ENCODE measurements at regions not wholly inside any gene's neighbourhood (a gene's known extent, or its start where the extent isn't known, plus 50 kb on each side); places are given as distances from the start of the nearest gene placed in this dataset.

DNA sequence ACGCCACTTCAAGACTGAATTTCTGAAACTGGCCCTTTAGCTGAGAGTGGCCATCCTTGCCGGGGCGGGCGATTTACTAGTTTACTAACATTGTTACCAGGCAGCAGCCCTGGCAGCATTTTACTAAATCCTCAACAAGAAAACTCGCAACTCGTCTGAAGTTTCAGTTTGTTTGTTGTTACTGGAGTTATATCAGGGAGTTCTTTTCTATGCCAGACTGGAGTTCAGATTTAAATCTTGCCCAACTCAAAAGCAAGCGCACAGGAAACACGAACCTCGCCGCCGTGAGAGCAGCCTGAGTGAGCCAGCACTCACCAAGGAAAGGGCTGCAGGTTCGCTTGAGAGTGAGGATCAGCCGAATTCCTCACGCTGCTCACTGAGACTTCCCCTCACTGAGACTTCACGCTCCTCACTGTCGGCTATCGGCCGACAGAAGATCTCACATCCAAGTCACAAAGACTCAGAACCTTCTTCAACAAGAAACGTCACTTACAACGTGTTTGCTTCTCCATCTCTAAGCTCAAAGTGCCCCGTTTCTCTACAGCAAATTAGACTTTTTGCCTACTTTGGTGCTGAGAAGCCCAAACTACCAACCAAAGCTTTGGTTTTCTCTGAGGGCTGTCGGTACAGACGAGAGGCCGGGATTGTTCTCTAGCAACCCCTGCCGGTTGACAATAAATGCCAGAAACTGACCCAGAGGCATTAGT is 78.9 kb downstream of the OLIG3 start:
- Histone ChIP-seq H3K4me1 (ENCODE audit: control insufficient read depth, insufficient read depth, low read length) (peaks cover 3% of the 10 kb centered on the region), H3K9ac (ENCODE audit: low read depth, low read length) (peak overlapping the region; percentile 52), H3K36me3 (ENCODE audit: insufficient read depth, low read length) (no peaks in the 10 kb centered on the region), H3K27me3 (ENCODE audit: control insufficient read depth, insufficient read depth, low read length) (peaks cover 25% of the 10 kb centered on the region), H3K4me3 (ENCODE audit: low read length) (peak overlapping the region; percentile 71), H3K4me2 (ENCODE audit: low read length) (peak overlapping the region; percentile 94), H3K9me3 (replicated peaks; ENCODE audit: low read length) (no peaks in the 10 kb centered on the region)

DNA sequence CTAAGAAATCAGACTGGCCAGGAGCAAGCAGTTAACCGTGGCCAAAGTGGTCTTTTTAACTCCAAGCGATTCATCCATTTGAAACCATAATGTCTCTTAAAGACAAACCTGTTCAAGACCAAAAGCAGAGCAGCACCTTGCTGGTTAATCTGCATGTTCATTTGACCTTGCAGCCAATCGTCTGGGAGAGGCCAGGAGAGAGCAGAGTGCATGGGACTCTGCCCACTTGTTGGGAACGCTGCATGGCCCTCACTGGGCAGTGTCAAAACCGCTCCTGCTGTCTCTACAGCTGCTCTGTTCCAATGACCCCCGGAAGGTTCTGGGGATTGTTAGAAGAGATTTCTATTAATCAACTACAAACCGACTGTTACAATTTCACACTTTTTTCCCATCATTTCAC is 79.6 kb downstream of the OLIG3 start:
- Histone ChIP-seq H3K9ac (ENCODE audit: low read depth, low read length) (peak overlapping the region; percentile 52), H3K36me3 (ENCODE audit: insufficient read depth, low read length) (no peaks in the 10 kb centered on the region), H3K4me1 (ENCODE audit: control insufficient read depth, insufficient read depth, low read length) (peaks cover 3% of the 10 kb centered on the region), H3K4me3 (ENCODE audit: low read length) (peak overlapping the region; percentile 71), H3K9me3 (replicated peaks; ENCODE audit: low read length) (no peaks in the 10 kb centered on the region), H3K4me2 (ENCODE audit: low read length) (peak overlapping the region; percentile 94), H3K27me3 (ENCODE audit: control insufficient read depth, insufficient read depth, low read length) (peaks cover 26% of the 10 kb centered on the region)

DNA sequence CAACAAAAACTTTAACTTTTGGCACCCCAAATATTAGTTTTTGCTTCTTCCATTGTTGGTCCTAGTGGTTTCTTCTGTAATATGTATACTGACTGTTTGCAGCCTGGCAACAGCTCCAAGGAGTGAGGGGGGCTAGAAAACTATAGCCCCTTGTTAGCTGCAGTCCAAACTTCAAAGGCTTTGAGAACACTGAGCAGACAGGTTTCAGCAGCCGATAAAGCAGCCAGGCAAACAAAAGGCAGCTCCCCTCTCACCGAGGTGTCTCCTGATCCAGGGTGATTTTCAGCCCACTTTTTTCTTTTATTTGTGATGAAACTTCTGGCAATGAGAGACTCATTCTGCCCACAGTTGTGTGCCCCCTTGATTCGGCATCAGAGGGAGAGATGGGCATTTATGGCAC is 80.7 kb downstream of the OLIG3 start:
- H3K9me3 ChIP-seq (replicated peaks; ENCODE audit: low read length): no peaks in the 10 kb centered on the region
- no peak overlapping the region for H3K4me2 ChIP-seq (ENCODE audit: low read length)
- no peaks in the 10 kb centered on the region for H3K36me3 ChIP-seq (ENCODE audit: insufficient read depth, low read length)
- no peak overlapping the region for H3K9ac ChIP-seq (ENCODE audit: low read depth, low read length)
- H3K4me3 ChIP-seq (ENCODE audit: low read length): no peak overlapping the region
- peaks cover 28% of the 10 kb centered on the region for H3K27me3 ChIP-seq (ENCODE audit: control insufficient read depth, insufficient read depth, low read length)
- peaks cover 3% of the 10 kb centered on the region for H3K4me1 ChIP-seq (ENCODE audit: control insufficient read depth, insufficient read depth, low read length)

DNA sequence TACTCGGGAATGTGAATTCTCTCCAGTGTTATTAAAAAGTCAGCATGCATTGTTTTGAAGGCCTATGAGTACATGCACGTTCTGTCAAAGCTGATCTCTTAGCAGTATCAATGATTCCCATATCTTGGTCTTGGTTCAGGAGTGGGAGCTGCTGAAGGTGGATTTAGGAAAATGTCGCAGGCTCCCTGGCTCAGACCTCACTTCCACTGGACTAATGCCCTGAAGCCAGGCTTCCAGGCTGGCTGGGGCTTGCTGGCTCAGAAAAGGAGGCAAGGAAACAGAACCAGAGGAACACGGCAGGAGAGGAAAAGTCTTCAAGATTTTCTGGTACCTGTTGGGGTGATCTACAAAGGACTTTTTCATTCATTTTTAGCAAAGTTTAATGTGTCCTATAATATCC is 81.6 kb downstream of the OLIG3 start:
- Histone ChIP-seq H3K9ac (ENCODE audit: low read depth, low read length) (no peak overlapping the region), H3K4me1 (ENCODE audit: control insufficient read depth, insufficient read depth, low read length) (peaks cover 3% of the 10 kb centered on the region), H3K4me3 (ENCODE audit: low read length) (no peak overlapping the region), H3K9me3 (replicated peaks; ENCODE audit: low read length) (no peaks in the 10 kb centered on the region), H3K36me3 (ENCODE audit: insufficient read depth, low read length) (no peaks in the 10 kb centered on the region), H3K27me3 (ENCODE audit: control insufficient read depth, insufficient read depth, low read length) (peaks cover 28% of the 10 kb centered on the region), H3K4me2 (ENCODE audit: low read length) (no peak overlapping the region)

DNA sequence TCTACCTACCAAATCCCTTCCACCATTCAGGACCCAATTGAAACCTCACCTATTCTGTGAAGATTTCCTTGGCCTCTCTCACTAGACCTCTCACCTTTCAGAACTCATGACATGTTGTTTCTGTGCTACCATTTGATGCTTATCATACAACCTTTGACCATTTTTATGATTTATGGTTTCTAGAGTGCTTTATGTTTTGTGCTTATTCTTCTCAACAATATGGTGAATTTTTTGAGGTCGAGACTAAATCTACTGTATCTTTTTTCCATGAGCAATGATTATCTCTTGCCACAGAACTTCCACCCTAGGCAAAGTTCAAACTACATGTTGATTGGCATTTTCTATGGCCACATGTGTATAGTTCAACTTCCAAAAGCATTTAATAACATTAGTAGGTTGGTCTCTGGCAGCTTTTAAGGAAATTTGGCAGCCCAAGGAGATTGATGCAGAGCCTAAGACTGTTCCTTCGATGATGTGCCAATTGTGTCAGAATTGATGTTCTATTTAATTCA is 84.9 kb downstream of the OLIG3 start:
- peaks cover 24% of the 10 kb centered on the region for H3K27me3 ChIP-seq (ENCODE audit: control insufficient read depth, insufficient read depth, low read length)
- H3K9ac ChIP-seq (ENCODE audit: low read depth, low read length): no peak overlapping the region
- H3K4me1 ChIP-seq (ENCODE audit: control insufficient read depth, insufficient read depth, low read length): no peaks in the 10 kb centered on the region

DNA sequence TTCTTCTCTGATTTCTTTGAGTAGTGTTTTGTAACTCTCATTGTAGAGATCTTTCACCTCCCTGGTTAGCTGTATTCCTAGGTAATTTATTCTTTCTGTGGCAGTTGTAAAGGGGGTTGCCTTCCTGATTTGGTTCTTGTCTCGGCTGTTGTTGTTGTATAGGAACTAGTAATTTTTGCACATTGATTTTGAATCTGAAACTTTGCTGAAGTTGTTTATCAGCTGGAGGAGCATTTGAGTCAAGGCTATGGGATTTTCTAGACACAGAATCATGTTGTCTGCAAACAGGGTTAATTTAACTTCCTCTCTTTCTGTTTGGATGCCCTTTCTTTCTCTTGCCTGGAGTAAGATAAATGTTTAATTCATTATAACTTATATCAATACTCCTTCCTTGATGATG is 86.4 kb downstream of the OLIG3 start:
- Histone ChIP-seq H3K9me3 (replicated peaks; ENCODE audit: low read length) (no peaks in the 10 kb centered on the region), H3K4me3 (ENCODE audit: low read length) (no peak overlapping the region), H3K4me2 (ENCODE audit: low read length) (no peak overlapping the region), H3K36me3 (ENCODE audit: insufficient read depth, low read length) (no peaks in the 10 kb centered on the region), H3K9ac (ENCODE audit: low read depth, low read length) (no peak overlapping the region), H3K4me1 (ENCODE audit: control insufficient read depth, insufficient read depth, low read length) (no peaks in the 10 kb centered on the region), H3K27me3 (ENCODE audit: control insufficient read depth, insufficient read depth, low read length) (peaks cover 15% of the 10 kb centered on the region)

More for the DNA sequence above, 84.9 kb downstream of the OLIG3 start:
- H3K9me3 ChIP-seq (replicated peaks; ENCODE audit: low read length): no peaks in the 10 kb centered on the region
- no peaks in the 10 kb centered on the region for H3K36me3 ChIP-seq (ENCODE audit: insufficient read depth, low read length)
- H3K4me3 ChIP-seq (ENCODE audit: low read length): no peak overlapping the region
- H3K4me2 ChIP-seq (ENCODE audit: low read length): no peak overlapping the region

DNA sequence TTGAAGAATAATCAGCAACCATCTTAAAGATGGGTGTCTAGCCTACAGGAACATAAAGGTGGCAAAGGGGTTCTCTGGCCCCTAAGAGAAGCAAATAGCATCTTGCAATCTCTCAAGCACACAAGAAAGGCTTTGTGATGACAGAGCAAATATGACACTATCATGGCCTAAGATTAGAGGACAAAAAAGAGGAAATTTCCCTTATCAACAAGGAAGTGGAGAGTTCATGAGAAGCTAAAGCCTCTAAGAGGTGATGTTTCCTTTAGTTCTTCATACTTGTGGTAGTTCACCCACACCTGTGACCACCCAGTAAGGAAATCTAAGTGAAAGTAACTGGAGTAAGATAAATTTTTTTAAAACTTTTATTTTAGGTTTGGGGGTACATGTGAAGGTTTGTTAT is 88.4 kb downstream of the OLIG3 start:
- H3K4me3 ChIP-seq (ENCODE audit: low read length): no peak overlapping the region
- H3K27me3 ChIP-seq (ENCODE audit: control insufficient read depth, insufficient read depth, low read length): peaks cover 16% of the 10 kb centered on the region
- no peaks in the 10 kb centered on the region for H3K4me1 ChIP-seq (ENCODE audit: control insufficient read depth, insufficient read depth, low read length)
- H3K9me3 ChIP-seq (replicated peaks; ENCODE audit: low read length): no peaks in the 10 kb centered on the region
- H3K4me2 ChIP-seq (ENCODE audit: low read length): no peak overlapping the region
- no peaks in the 10 kb centered on the region for H3K36me3 ChIP-seq (ENCODE audit: insufficient read depth, low read length)
- no peak overlapping the region for H3K9ac ChIP-seq (ENCODE audit: low read depth, low read length)

DNA sequence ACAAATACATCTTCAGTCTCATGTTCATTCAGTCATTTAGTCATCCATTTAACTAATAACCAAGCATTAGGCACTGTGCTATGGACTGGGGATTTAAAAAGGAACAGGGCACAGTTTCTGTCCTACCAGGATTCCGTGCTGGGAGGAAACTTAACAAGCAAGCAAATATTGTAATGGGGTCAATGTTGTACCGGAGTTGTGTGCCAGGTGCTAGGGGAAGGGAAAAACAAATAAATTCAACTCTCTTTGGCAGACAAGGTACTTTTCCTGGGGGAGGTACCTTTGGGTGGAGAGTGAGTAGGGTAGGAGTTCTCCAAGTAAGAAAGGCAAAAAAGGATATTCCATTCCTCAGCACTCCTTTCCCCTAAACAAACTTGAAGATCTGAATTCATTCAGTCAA is 90.3 kb downstream of the OLIG3 start:
- Histone ChIP-seq H3K9me3 (replicated peaks; ENCODE audit: low read length) (no peaks in the 10 kb centered on the region), H3K4me2 (ENCODE audit: low read length) (no peak overlapping the region), H3K4me1 (ENCODE audit: control insufficient read depth, insufficient read depth, low read length) (no peaks in the 10 kb centered on the region), H3K4me3 (ENCODE audit: low read length) (no peak overlapping the region), H3K36me3 (ENCODE audit: insufficient read depth, low read length) (no peaks in the 10 kb centered on the region), H3K9ac (ENCODE audit: low read depth, low read length) (no peak overlapping the region), H3K27me3 (ENCODE audit: control insufficient read depth, insufficient read depth, low read length) (peaks cover 19% of the 10 kb centered on the region)

DNA sequence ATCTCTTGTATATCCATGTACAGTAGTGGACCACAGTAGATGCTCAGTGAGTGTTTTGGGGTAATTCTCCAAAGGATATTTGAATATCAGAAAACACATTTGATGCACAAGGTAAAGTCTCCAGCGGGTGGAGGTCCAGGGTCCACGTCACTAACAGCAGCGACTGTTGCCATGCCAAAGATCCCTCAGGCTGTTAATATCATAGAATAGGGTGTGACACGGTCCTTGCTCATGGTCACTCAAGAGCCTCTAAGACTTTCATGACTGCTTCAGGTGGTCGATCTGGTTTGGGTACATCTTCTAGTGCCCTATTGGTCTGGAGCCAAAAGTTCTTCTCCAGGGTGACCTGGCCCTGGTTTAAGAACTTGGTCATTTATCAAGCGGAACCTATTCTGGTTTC is 90.8 kb downstream of the OLIG3 start:
- H3K36me3 ChIP-seq (ENCODE audit: insufficient read depth, low read length): no peaks in the 10 kb centered on the region
- no peak overlapping the region for H3K9ac ChIP-seq (ENCODE audit: low read depth, low read length)

DNA sequence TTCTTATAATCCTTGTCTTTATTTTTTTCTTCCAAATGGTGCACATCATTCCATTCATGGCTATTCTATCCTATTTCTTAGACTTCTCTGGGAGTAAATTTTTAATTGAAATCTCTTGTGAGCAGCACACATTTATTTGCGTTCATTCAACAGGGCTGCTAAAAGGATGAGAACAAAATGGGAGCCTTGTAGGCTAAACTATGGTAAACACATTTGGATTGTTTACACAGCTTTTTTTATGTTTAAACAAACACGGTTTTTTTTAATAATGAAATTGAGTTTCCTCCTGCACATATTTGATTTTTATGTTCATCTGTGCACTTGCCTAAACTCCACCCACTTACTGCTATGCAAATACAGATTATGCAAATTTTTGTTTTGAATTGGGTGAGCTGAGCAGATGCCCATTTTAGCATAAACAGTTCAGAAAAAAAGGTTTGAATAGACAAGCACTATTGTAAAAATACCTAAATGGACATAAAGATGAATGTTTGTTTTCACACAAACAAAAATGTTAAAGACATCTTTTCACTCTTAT is 92.0 kb downstream of the OLIG3 start:
- Histone ChIP-seq H3K36me3 (ENCODE audit: insufficient read depth, low read length) (no peaks in the 10 kb centered on the region), H3K27me3 (ENCODE audit: control insufficient read depth, insufficient read depth, low read length) (peaks cover 21% of the 10 kb centered on the region), H3K9ac (ENCODE audit: low read depth, low read length) (no peak overlapping the region), H3K4me2 (ENCODE audit: low read length) (no peak overlapping the region), H3K9me3 (replicated peaks; ENCODE audit: low read length) (no peaks in the 10 kb centered on the region), H3K4me3 (ENCODE audit: low read length) (no peak overlapping the region), H3K4me1 (ENCODE audit: control insufficient read depth, insufficient read depth, low read length) (no peaks in the 10 kb centered on the region)

More for the DNA sequence above, 90.8 kb downstream of the OLIG3 start:
- Histone ChIP-seq H3K4me1 (ENCODE audit: control insufficient read depth, insufficient read depth, low read length) (no peaks in the 10 kb centered on the region), H3K27me3 (ENCODE audit: control insufficient read depth, insufficient read depth, low read length) (peaks cover 19% of the 10 kb centered on the region), H3K9me3 (replicated peaks; ENCODE audit: low read length) (no peaks in the 10 kb centered on the region), H3K4me3 (ENCODE audit: low read length) (no peak overlapping the region), H3K4me2 (ENCODE audit: low read length) (no peak overlapping the region)

DNA sequence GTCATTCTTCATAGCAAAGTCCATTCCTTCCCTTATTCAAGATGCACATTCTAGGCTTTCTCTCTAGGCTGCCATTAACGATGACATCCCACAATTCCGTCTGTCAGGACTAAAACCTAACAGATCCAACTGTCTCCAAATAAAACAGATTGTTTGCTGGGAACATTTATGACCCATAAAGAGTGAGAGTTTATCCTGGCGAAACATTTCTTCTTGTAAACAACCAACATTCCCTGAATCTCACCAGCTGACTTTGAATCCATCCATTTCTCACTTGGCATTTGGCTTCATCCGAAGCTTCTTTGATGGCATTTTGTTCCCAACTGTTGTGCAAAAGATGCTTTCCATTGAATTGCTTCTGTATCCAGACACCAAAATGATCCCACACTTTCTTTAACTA is 93.1 kb downstream of the OLIG3 start:
- Histone ChIP-seq H3K4me3 (ENCODE audit: low read length) (no peak overlapping the region), H3K9me3 (replicated peaks; ENCODE audit: low read length) (no peaks in the 10 kb centered on the region), H3K9ac (ENCODE audit: low read depth, low read length) (no peak overlapping the region), H3K27me3 (ENCODE audit: control insufficient read depth, insufficient read depth, low read length) (peaks cover 21% of the 10 kb centered on the region), H3K4me2 (ENCODE audit: low read length) (no peak overlapping the region), H3K36me3 (ENCODE audit: insufficient read depth, low read length) (no peaks in the 10 kb centered on the region), H3K4me1 (ENCODE audit: control insufficient read depth, insufficient read depth, low read length) (no peaks in the 10 kb centered on the region)

DNA sequence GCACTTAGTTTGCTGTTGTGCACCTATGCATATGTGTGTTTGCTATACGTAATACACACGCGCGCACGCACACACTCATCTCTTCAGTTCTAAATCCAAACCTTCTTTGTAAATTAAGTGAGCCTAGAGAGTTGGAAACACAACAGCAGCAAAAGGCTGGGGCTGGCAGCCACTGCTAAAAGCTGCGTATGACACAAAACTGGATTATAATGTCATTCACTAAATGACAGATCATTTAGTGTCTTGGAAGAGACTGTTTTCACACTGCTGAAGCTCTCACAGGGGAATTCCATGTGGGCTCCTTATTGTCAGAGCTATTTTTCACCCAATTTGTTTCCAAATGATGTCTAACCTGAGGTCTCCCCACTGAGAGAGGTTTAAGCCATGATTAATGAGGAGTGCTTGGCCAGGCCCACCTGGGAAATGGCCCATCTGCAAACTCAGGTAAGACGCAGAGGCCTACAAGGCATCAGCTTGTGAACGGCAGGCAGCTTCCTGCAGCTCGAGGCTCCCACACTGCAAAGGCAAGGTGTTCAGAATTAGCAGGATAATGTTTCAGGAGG is 94.2 kb downstream of the OLIG3 start:
- Histone ChIP-seq H3K4me2 (ENCODE audit: low read length) (no peak overlapping the region), H3K36me3 (ENCODE audit: insufficient read depth, low read length) (no peaks in the 10 kb centered on the region), H3K27me3 (ENCODE audit: control insufficient read depth, insufficient read depth, low read length) (peaks cover 21% of the 10 kb centered on the region), H3K4me3 (ENCODE audit: low read length) (no peak overlapping the region), H3K4me1 (ENCODE audit: control insufficient read depth, insufficient read depth, low read length) (no peaks in the 10 kb centered on the region), H3K9ac (ENCODE audit: low read depth, low read length) (no peak overlapping the region), H3K9me3 (replicated peaks; ENCODE audit: low read length) (no peaks in the 10 kb centered on the region)

Measured in skeletal muscle satellite cell (primary cell).